ENCODE measurements at regions not wholly inside any gene's neighbourhood (a gene's known extent, or its start where the extent isn't known, plus 50 kb on each side); places are given as distances from the start of the nearest gene placed in this dataset.

- Histone ChIP-seq H3K9me3 (ENCODE audit: insufficient read depth, low read length) (no peaks in the 10 kb centered on the region), H3K79me2 (ENCODE audit: low read length) (no peaks in the 10 kb centered on the region), H3K36me3 (replicated peaks; ENCODE audit: low read depth, low read length) (no peaks in the 10 kb centered on the region), H3K4me3 (ENCODE audit: low read length) (no peak overlapping the region), H3K4me2 (ENCODE audit: low read length) (no peak overlapping the region), H3K4me1 (ENCODE audit: low read length) (peaks cover 2% of the 10 kb centered on the region), H2AFZ (ENCODE audit: low read depth, low read length) (no peak overlapping the region), H3K9ac (ENCODE audit: low read length) (no peak overlapping the region), H3K27me3 (ENCODE audit: low read depth, low read length) (no peaks in the 10 kb centered on the region), H4K20me1 (ENCODE audit: insufficient read depth, low read length) (no peaks in the 10 kb centered on the region), H3K27ac (ENCODE audit: low read length) (no peak overlapping the region)
- TF ChIP-seq EZH2phosphoT487 (IDR thresholded peaks at IDR 0.05; ENCODE audit: low read depth) (no peak), CTCF (IDR thresholded peaks at IDR 0.05; ENCODE audit: low read depth, low read length) (no peak)
Observed at GRCh38 chr13:106109391-106109791, 426.1 kb downstream of the EFNB2 start.

GRCh38 chr13:106108346-106108745, 427.1 kb downstream of the EFNB2 start:
- Histone ChIP-seq H3K79me2 (ENCODE audit: low read length) (no peaks in the 10 kb centered on the region), H3K9ac (ENCODE audit: low read length) (no peak overlapping the region), H3K27me3 (ENCODE audit: low read depth, low read length) (no peaks in the 10 kb centered on the region), H3K4me3 (ENCODE audit: low read length) (no peak overlapping the region), H3K9me3 (ENCODE audit: insufficient read depth, low read length) (no peaks in the 10 kb centered on the region), H3K4me1 (ENCODE audit: low read length) (peaks cover 8% of the 10 kb centered on the region), H3K36me3 (replicated peaks; ENCODE audit: low read depth, low read length) (no peaks in the 10 kb centered on the region), H2AFZ (ENCODE audit: low read depth, low read length) (no peak overlapping the region), H3K27ac (ENCODE audit: low read length) (no peak overlapping the region), H4K20me1 (ENCODE audit: insufficient read depth, low read length) (no peaks in the 10 kb centered on the region), H3K4me2 (ENCODE audit: low read length) (no peak overlapping the region)
- TF ChIP-seq CTCF (IDR thresholded peaks at IDR 0.05; ENCODE audit: low read depth, low read length) (no peak), EZH2phosphoT487 (IDR thresholded peaks at IDR 0.05; ENCODE audit: low read depth) (no peak)

- Histone ChIP-seq H3K27me3 (ENCODE audit: low read depth, low read length) (no peaks in the 10 kb centered on the region), H3K9me3 (ENCODE audit: insufficient read depth, low read length) (0 out of 2 replicates have a peak, but pooled peaks cover 2% of the 10 kb centered on the region), H3K4me1 (ENCODE audit: low read length) (peaks cover 8% of the 10 kb centered on the region), H2AFZ (ENCODE audit: low read depth, low read length) (no peak overlapping the region), H4K20me1 (ENCODE audit: insufficient read depth, low read length) (no peaks in the 10 kb centered on the region), H3K4me3 (ENCODE audit: low read length) (no peak overlapping the region), H3K36me3 (replicated peaks; ENCODE audit: low read depth, low read length) (no peaks in the 10 kb centered on the region), H3K9ac (ENCODE audit: low read length) (no peak overlapping the region), H3K27ac (ENCODE audit: low read length) (no peak overlapping the region), H3K4me2 (ENCODE audit: low read length) (no peak overlapping the region), H3K79me2 (ENCODE audit: low read length) (no peaks in the 10 kb centered on the region)
- no peak for TF ChIP-seq EZH2phosphoT487 (IDR thresholded peaks at IDR 0.05; ENCODE audit: low read depth)
Observed at GRCh38 chr13:106107061-106107460, 428.4 kb downstream of the EFNB2 start.

- Histone ChIP-seq H3K27me3 (ENCODE audit: low read depth, low read length) (no peaks in the 10 kb centered on the region), H3K27ac (ENCODE audit: low read length) (no peak overlapping the region), H3K9me3 (ENCODE audit: insufficient read depth, low read length) (0 out of 2 replicates have a peak, but pooled peaks cover 3% of the 10 kb centered on the region), H3K36me3 (replicated peaks; ENCODE audit: low read depth, low read length) (no peaks in the 10 kb centered on the region), H3K4me3 (ENCODE audit: low read length) (no peak overlapping the region), H3K9ac (ENCODE audit: low read length) (no peak overlapping the region), H3K79me2 (ENCODE audit: low read length) (no peaks in the 10 kb centered on the region), H3K4me2 (ENCODE audit: low read length) (no peak overlapping the region), H3K4me1 (ENCODE audit: low read length) (peaks cover 8% of the 10 kb centered on the region), H2AFZ (ENCODE audit: low read depth, low read length) (no peak overlapping the region), H4K20me1 (ENCODE audit: insufficient read depth, low read length) (no peaks in the 10 kb centered on the region)
- no peak for TF ChIP-seq EZH2phosphoT487 (IDR thresholded peaks at IDR 0.05; ENCODE audit: low read depth)
- no peak for TF ChIP-seq CTCF (IDR thresholded peaks at IDR 0.05; ENCODE audit: low read depth, low read length)
Observed at GRCh38 chr13:106105153-106105552, 430.3 kb downstream of the EFNB2 start.

All from OCI-LY3 (cell line).